HG02571 (cell line): ENCODE measurements at regions not wholly inside any gene's neighbourhood (a gene's known extent, or its start where the extent isn't known, plus 50 kb on each side); places are given as distances from the start of the nearest gene placed in this dataset.
"Not testable (repeated sequence)": the region's sequence is repeated elsewhere in the genome, so short reads cannot be mapped to it uniquely, and the experiment has no call there.

Experiments
- ATAC-seq: cut with Tn5 transposase; IDR thresholded peaks from one replicate; pipeline ENCODE4 v1.9.1; 2021; ENCODE audit warnings: mild to moderate bottlenecking, moderate library complexity; ENCODE audit not compliant: unreplicated experiment

GRCh38 chr1:163562355-163562754, 240.6 kb downstream of the NUF2 start:
- ATAC-seq = no peak

- ATAC-seq = no peak
Measured at GRCh38 chr1:163565166-163565565, 243.4 kb downstream of the NUF2 start.

GRCh38 chr1:163570071-163570470, 248.3 kb downstream of the NUF2 start:
- ATAC-seq = no peak

- ATAC-seq = no peak
Measured at GRCh38 chr1:163571950-163572349, 250.2 kb downstream of the NUF2 start.

GRCh38 chr1:163574119-163574518, 252.4 kb downstream of the NUF2 start:
- ATAC-seq = no peak

GRCh38 chr1:163580926-163581325, 259.2 kb downstream of the NUF2 start:
- ATAC-seq = no peak

GRCh38 chr1:163583661-163584181, 262.0 kb downstream of the NUF2 start:
- ATAC-seq = no peak

GRCh38 chr1:163585796-163586195, 264.0 kb downstream of the NUF2 start:
- no peak for ATAC-seq

GRCh38 chr1:163588796-163589195, 267.0 kb downstream of the NUF2 start:
- no peak for ATAC-seq

GRCh38 chr1:163589735-163590134, 268.0 kb downstream of the NUF2 start:
- ATAC-seq = no peak

GRCh38 chr1:163591131-163591530, 269.4 kb downstream of the NUF2 start:
- not testable (repeated sequence) for ATAC-seq

- not testable (repeated sequence) for ATAC-seq
Measured at GRCh38 chr1:163592623-163593022, 270.9 kb downstream of the NUF2 start.

- not testable (repeated sequence) for ATAC-seq
Measured at GRCh38 chr1:163596106-163596505, 274.4 kb downstream of the NUF2 start.

- no peak for ATAC-seq
Measured at GRCh38 chr1:163596541-163597258, 274.9 kb downstream of the NUF2 start.

- ATAC-seq = no peak
Measured at GRCh38 chr1:163604321-163604720, 282.6 kb downstream of the NUF2 start.

- no peak for ATAC-seq
Measured at GRCh38 chr1:163604896-163605295, 283.1 kb downstream of the NUF2 start.

GRCh38 chr1:163608979-163609378, 287.2 kb downstream of the NUF2 start:
- no peak for ATAC-seq

- ATAC-seq = no peak
Measured at GRCh38 chr1:163609858-163610257, 288.1 kb downstream of the NUF2 start.

- no peak for ATAC-seq
Measured at GRCh38 chr1:163610486-163610885, 288.7 kb downstream of the NUF2 start.

GRCh38 chr1:163614361-163614760, 292.6 kb downstream of the NUF2 start:
- no peak for ATAC-seq

- ATAC-seq = no peak
Measured at GRCh38 chr1:163628034-163628773, 306.4 kb downstream of the NUF2 start.

- ATAC-seq = no peak
Measured at GRCh38 chr1:163632269-163632668, 310.5 kb downstream of the NUF2 start.
